Activated T-helper 2 cell treated with anti-CD3 and anti-CD28 coated beads, Interferon-gamma antibody, Interleukin-2, Interleukin-4, amounts not matched to agents 10 μg/mL and 5 μg/mL and 100 μg/mL, durations not matched to agents 14 hours and 24 hours and 36 hours (primary cell): ENCODE measurements at regions not wholly inside any gene's neighbourhood (a gene's known extent, or its start where the extent isn't known, plus 50 kb on each side); places are given as distances from the start of the nearest gene placed in this dataset.

ENCODE experiments used
- DNase-seq: peaks from one replicate; pipeline ENCODE4 v3.0.0; 2021; ENCODE audit warnings: low spot score
- H3K27ac Mint-ChIP-seq: one replicate; pipeline ENCODE4 v1.8.0; 2021; ENCODE audit warnings: mixed read lengths
- H3K27me3 Mint-ChIP-seq: one replicate; pipeline ENCODE4 v1.8.0; 2021; ENCODE audit warnings: low read depth, mixed read lengths
- H3K36me3 Mint-ChIP-seq: one replicate; pipeline ENCODE4 v1.8.0; 2021; ENCODE audit warnings: low read depth, mixed read lengths
- H3K4me1 Mint-ChIP-seq: one replicate; pipeline ENCODE4 v1.8.0; 2021; ENCODE audit warnings: low read depth, mixed read lengths
- H3K4me3 Mint-ChIP-seq: one replicate; pipeline ENCODE4 v1.8.0; 2021; ENCODE audit warnings: low read depth, mild to moderate bottlenecking, moderate library complexity, mixed read lengths
- H3K9me3 Mint-ChIP-seq: one replicate; pipeline ENCODE4 v1.8.0; 2021; ENCODE audit warnings: mixed read lengths
- intact Hi-C: fragments of 100-400 bp; cut with micrococcal nuclease; formaldehyde crosslinking; loops from one replicate; pipeline ENCODE4 v1.15.1; 2023

DNA sequence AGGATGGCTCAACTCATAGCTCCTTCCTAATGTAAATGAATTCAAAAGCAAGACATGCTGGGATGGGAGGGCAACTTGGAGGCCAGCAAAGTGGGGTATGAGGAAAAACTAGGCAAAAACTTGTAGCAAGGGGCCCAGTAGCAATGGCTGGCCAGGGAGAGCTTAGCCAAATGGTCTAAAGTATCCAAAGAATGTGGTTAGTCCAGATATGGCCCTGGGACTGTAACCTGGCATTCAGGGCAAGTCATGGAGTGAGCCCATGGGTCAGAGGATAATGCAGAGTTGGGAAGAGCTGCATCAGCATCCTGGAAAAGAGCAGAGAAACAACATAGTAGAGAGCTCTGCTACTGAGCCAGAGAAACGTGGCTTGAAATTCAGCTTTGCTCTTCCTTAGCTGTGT, 191.7 kb downstream of the SUCLA2 start:
- intact Hi-C loops: no loop called here
- no peak for DNase-seq
- Mint-ChIP-seq H3K4me1 (no peaks in the 10 kb centered on the region), H3K36me3 (no peaks in the 10 kb centered on the region), H3K9me3 (no peaks in the 10 kb centered on the region), H3K27me3 (no peaks in the 10 kb centered on the region), H3K27ac (no peak overlapping the region), H3K4me3 (no peak overlapping the region)

DNA sequence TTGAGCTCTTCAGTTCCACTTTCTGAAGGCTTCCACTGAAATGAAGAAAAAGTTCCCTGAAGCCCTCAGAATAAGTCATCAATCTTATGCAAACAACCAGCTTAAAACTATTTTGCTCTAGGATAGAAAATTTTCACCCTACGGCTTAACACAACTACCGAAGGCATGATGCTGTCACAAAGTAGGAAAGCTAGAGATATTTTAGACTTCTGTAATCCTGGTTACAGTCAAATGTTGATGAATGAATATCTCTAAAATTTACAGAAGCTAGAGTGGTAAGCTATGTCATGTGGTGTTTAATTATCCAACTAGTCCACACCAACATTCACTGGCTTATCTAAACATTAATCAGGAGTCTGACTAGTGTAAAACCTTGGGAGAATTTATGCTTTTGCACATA, 197.9 kb downstream of the SUCLA2 start:
- Mint-ChIP-seq H3K4me3 (no peak overlapping the region), H3K4me1 (no peaks in the 10 kb centered on the region)

DNA sequence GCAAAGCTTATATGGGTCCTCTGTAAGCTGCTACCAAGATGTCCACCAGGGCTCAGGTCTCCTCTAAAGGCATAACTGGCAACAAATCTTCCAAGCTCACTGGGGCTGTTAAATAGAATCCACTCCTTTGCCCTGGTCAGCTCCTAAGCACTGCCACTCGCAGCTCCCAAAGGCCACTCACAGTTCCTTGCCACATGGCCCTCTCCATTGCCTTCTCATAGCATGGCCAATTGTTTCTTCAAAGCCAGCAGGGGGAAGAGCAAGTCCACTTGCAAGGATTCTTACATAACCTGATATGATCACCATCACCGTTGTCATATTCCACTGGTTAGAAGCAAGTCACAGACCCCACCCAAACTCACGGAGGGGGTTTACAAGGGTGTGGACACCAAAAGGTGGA, 199.5 kb downstream of the SUCLA2 start:
- DNase-seq: no peak
- H3K9me3 Mint-ChIP-seq: no peaks in the 10 kb centered on the region
- H3K4me1 Mint-ChIP-seq: no peaks in the 10 kb centered on the region
- no peaks in the 10 kb centered on the region for H3K27me3 Mint-ChIP-seq
- intact Hi-C loops: no loop called here
- no peak overlapping the region for H3K4me3 Mint-ChIP-seq
- H3K27ac Mint-ChIP-seq: no peak overlapping the region
- no peaks in the 10 kb centered on the region for H3K36me3 Mint-ChIP-seq

More for the DNA sequence above, 197.9 kb downstream of the SUCLA2 start:
- Mint-ChIP-seq H3K9me3 (no peaks in the 10 kb centered on the region), H3K27ac (no peak overlapping the region), H3K36me3 (no peaks in the 10 kb centered on the region), H3K27me3 (no peaks in the 10 kb centered on the region)
- DNase-seq: no peak
- intact Hi-C loops: no loop called here

DNA sequence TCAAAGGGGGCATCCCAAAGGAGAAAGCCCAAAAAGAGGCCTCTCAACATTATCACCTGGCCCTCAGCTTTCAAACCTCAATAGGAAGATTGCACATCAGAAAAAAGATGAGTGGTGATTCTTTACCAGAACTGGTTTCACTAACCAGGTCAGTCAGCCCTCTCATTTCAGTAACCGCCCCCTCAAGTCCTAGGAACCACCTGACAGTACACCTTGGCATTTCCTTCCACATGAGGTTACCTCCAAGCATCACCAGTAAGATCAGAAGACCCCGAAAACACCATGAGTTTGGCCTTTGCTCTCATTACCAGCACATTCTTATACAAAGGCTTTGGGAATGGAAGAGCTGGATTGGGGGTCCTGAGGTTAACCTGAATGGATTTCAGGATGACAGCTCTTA, 200.5 kb downstream of the SUCLA2 start:
- Mint-ChIP-seq H3K27me3 (no peaks in the 10 kb centered on the region), H3K4me3 (no peak overlapping the region), H3K9me3 (no peaks in the 10 kb centered on the region), H3K27ac (no peak overlapping the region), H3K4me1 (no peaks in the 10 kb centered on the region), H3K36me3 (no peaks in the 10 kb centered on the region)
- no peak for DNase-seq
- intact Hi-C loops: no loop called here

DNA sequence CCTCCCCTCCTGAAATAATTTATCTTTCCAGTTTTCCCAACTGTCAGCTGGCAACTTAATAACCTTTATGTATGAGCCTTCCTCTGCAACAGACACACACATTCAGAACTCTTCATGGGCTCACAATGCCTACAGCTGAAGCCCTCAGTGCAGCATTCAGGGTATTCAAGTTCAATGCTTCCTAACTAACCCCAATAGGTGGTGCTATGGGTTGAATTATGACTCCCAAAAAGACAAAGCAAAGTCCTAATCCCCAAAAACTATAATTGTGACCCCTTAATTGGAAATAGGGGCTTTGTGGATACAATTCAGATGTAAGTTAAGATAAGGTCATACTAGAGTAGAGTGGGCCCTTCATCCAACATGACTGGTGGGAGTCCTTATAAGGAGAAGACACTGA, 202.2 kb downstream of the SUCLA2 start:
- intact Hi-C loops: no loop called here
- H3K9me3 Mint-ChIP-seq: no peaks in the 10 kb centered on the region
- H3K4me1 Mint-ChIP-seq: no peaks in the 10 kb centered on the region
- H3K36me3 Mint-ChIP-seq: no peaks in the 10 kb centered on the region
- no peaks in the 10 kb centered on the region for H3K27me3 Mint-ChIP-seq
- H3K4me3 Mint-ChIP-seq: no peak overlapping the region
- no peak for DNase-seq
- H3K27ac Mint-ChIP-seq: no peak overlapping the region

DNA sequence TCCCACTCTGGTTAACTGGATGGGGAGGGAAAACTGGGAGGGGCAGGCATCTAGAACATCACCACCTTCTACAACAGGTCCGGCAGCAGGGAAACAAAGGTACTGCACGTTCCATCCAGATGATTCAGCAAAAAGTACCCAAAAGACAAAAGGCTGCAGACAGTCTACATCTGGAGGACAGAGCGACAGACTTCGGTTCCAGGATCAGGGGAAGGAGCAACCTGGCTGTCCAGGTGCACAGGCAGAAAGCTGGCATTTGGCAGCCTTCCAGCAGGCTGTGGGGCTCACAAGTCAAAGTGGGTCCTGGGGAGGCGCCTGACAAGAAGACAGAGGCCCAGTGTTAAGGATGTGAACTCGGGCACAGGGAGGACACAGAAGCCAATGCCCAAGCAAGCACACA, 202.9 kb downstream of the SUCLA2 start:
- Mint-ChIP-seq H3K27ac (no peak overlapping the region), H3K4me1 (no peaks in the 10 kb centered on the region), H3K36me3 (no peaks in the 10 kb centered on the region), H3K27me3 (no peaks in the 10 kb centered on the region), H3K4me3 (no peak overlapping the region), H3K9me3 (no peaks in the 10 kb centered on the region)
- DNase-seq: no peak
- intact Hi-C loops: no loop called here

DNA sequence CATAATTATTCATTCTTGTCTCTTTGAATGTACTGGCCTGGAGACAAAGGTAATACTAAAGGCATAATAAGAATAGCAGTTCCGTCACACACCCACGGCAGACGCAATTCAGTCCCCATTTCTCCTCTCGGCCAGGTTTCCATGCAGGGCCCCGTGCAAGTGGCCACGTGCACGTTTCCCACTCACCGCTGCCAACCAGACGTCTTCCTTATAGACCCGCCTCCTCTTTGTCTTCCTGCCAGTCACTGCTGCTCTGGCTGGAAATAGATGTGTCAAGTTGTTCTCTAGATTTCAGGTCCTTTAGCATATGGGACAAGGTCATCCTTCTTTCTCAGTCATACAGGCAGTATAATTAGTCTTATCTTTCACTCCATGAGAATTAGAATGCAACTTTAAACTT, 204.3 kb downstream of the SUCLA2 start:
- intact Hi-C loops: no loop called here
- Mint-ChIP-seq H3K4me3 (no peak overlapping the region), H3K36me3 (no peaks in the 10 kb centered on the region), H3K27me3 (no peaks in the 10 kb centered on the region), H3K9me3 (peaks cover 6% of the 10 kb centered on the region), H3K27ac (no peak overlapping the region), H3K4me1 (no peaks in the 10 kb centered on the region)
- DNase-seq: no peak

DNA sequence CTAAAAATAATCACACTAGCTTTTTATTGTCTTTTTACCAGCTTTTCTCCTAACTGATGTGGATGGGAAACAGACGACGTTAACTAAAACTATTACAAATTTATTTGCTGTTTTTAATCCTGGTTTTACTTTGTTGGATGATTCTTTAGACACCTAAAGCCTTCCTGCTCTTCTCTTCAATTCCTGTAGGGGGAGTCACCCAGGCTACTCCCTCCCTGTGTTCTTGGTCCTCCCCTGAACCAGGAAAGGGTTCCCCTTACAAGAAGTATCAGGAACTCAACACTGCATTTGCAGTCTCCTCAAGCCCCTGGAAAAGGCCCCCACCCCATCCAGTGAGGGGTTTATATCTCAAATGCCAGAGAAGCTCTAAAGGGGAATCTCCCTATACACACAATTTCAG, 206.1 kb downstream of the SUCLA2 start:
- intact Hi-C loops: no loop called here

DNA sequence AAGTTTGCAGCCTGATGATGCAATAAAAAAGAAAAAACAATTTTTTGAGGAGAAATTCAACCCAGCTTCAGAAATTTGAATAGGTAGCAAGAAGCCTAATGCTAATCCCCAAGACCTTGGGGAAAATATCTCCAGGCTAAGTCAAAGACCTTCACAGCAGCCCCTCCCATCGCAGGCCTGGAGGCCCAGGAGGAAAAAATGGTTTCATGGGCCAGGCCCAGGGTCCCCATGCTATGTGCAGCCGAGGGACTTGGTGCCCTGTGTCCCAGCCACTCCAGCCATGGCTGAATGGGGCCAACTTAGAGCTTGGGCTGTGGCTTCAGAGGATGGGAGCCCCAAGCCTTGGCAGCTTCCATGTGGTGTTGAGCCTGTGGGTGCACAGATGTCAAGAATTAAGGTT, 210.3 kb downstream of the SUCLA2 start:
- Mint-ChIP-seq H3K4me3 (no peak overlapping the region), H3K27me3 (no peaks in the 10 kb centered on the region), H3K9me3 (peaks cover 34% of the 10 kb centered on the region), H3K27ac (no peak overlapping the region), H3K36me3 (no peaks in the 10 kb centered on the region), H3K4me1 (no peaks in the 10 kb centered on the region)
- intact Hi-C loops: no loop called here
- no peak for DNase-seq

More for the DNA sequence above, 206.1 kb downstream of the SUCLA2 start:
- no peak overlapping the region for H3K4me3 Mint-ChIP-seq
- no peaks in the 10 kb centered on the region for H3K27me3 Mint-ChIP-seq
- H3K36me3 Mint-ChIP-seq: no peaks in the 10 kb centered on the region
- H3K4me1 Mint-ChIP-seq: no peaks in the 10 kb centered on the region
- DNase-seq: no peak
- H3K9me3 Mint-ChIP-seq: peaks cover 22% of the 10 kb centered on the region
- H3K27ac Mint-ChIP-seq: no peak overlapping the region

DNA sequence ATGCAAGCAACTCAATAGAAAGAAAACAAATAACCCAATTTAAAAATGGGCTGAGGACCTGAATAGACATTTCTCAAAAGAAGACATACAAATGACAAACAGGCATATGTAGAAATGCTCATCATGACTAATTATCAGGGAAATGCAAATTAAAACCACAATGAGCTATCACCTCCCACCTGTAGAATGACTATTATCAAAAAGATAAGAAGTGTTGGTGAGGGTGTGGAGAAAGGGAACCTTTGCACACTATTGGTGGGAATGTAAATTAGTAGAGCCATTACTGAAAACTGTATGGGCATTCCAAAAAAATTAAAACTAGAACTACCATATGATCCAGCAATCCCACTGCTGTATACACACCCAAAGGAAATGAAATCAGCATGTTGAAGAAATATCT, 212.2 kb downstream of the SUCLA2 start:
- no peaks in the 10 kb centered on the region for H3K4me1 Mint-ChIP-seq
- no peak overlapping the region for H3K4me3 Mint-ChIP-seq
- intact Hi-C loops: no loop called here
- no peaks in the 10 kb centered on the region for H3K27me3 Mint-ChIP-seq
- H3K36me3 Mint-ChIP-seq: no peaks in the 10 kb centered on the region
- no peak overlapping the region for H3K27ac Mint-ChIP-seq
- DNase-seq: no peak
- H3K9me3 Mint-ChIP-seq: peaks cover 34% of the 10 kb centered on the region

DNA sequence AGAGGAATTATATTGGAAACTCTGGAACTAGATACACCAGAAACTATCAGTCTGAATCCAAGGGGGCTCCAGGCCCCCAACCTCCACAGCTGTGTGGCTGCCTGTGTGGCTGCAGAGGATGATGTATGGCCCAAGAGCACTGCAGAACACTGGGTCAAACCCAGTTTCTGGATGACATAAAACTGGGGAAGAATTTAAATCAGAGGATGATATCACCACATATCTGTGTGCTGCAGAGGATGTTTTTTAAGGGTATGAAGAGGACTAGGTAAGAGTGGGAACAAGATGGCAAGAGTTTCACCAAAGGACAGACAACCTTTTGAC, 226.4 kb downstream of the SUCLA2 start:
- Mint-ChIP-seq H3K27ac (no peak overlapping the region), H3K27me3 (no peaks in the 10 kb centered on the region), H3K4me3 (no peak overlapping the region), H3K4me1 (no peaks in the 10 kb centered on the region), H3K36me3 (no peaks in the 10 kb centered on the region), H3K9me3 (peaks cover 10% of the 10 kb centered on the region)
- intact Hi-C loops: loop anchor here (2.0 kb wide), 1 partner anchor 944 kb away; no protein-coding TSS in a partner anchor
- no peak for DNase-seq

DNA sequence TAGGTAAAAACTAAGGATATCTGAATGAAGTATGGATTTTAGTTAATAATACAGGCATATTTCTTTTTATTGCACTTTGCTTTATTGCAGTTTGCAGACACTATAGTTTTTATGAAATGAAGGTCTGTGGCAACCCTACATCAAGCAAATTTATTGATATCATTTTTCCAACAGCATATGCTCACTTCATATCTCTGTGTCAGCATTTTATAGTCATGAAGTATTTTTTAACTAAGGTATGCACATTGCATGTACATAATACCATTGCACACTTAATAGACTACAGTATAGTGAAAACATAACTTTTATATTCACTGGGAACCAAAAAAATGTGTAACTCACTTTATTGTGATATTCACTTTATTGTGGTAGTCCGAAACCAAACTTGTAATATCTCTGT, 236.3 kb downstream of the SUCLA2 start:
- intact Hi-C loops: no loop called here
- no peaks in the 10 kb centered on the region for H3K27me3 Mint-ChIP-seq
- H3K4me3 Mint-ChIP-seq: no peak overlapping the region

DNA sequence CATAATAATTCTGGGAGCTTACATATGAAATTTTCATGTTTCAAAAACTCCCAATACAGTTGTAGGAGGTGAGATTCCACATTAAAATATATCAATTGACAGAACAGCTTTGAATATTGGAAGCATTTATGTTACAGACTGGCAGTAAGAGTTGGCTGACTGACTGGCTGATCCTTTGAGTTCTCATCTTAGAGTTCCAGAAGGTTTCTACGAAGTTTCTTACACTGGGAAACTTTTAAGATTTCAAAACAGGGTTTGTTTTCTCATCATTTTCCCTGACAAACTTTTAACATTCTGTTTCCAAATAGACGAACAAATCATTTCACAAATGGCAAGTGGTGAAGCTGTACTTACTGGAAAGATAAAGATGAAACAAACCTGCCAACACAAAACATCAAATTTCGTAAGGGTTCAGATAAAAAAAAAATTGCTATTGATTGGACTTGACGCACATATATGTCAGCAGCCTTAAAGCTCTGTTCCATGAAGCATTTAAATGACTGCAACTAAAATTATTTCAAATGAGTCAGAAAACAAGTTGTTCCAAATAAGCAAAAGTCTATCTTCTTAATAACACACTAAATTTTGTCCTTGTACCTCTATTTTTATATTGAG, 243.5 kb downstream of the SUCLA2 start:
- intact Hi-C loops: no loop called here
- Mint-ChIP-seq H3K27ac (no peak overlapping the region), H3K9me3 (no peaks in the 10 kb centered on the region), H3K4me3 (no peak overlapping the region), H3K36me3 (no peaks in the 10 kb centered on the region), H3K4me1 (no peaks in the 10 kb centered on the region), H3K27me3 (no peaks in the 10 kb centered on the region)
- no peak for DNase-seq

More for the DNA sequence above, 236.3 kb downstream of the SUCLA2 start:
- Mint-ChIP-seq H3K36me3 (no peaks in the 10 kb centered on the region), H3K27ac (no peak overlapping the region), H3K9me3 (no peaks in the 10 kb centered on the region), H3K4me1 (no peaks in the 10 kb centered on the region)
- no peak for DNase-seq

DNA sequence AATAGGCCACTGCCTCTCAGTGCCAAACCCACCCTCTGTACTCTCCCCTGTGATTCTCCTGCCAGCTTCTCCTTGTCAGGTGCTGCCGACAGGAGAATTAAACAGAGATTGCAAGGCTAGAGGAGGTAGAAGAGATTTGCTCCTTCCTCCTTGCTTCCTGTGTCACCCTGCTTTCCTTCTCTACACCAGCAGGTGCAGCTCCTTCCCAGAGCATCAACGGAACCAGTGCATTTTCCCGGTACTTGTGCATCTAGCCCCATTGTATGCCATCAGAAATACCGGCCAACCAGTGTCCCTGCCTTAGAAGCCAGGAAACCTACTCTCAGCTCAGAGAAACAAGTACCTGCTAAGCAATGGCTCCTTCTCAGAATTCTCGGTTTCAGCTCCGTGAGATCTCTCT, 253.2 kb downstream of the SUCLA2 start:
- Mint-ChIP-seq H3K36me3 (no peaks in the 10 kb centered on the region), H3K9me3 (no peaks in the 10 kb centered on the region), H3K27ac (no peak overlapping the region), H3K27me3 (no peaks in the 10 kb centered on the region), H3K4me3 (no peak overlapping the region), H3K4me1 (no peaks in the 10 kb centered on the region)
- intact Hi-C loops: no loop called here
- DNase-seq: no peak
